Uterus (tissue), 2 donors: ENCODE measurements at regions not wholly inside any gene's neighbourhood (a gene's known extent, or its start where the extent isn't known, plus 50 kb on each side); places are given as distances from the start of the nearest gene placed in this dataset.

ENCODE experiments used
- CTCF ChIP-seq, 4 experiments: fragments of 200-600 bp in 2 of 4; fragments of 450-650 bp in 2 of 4; sonication (generic) in 2 of 4; IDR thresholded peaks; one replicate each; pipeline ENCODE4 v1.5.1; 2016 to 2019; ENCODE audit warnings: antibody characterized with exemption in 4 of 4, mild to moderate bottlenecking in 2 of 4, moderate library complexity in 1 of 4
- POLR2A ChIP-seq, 2 donors: fragments of 450-650 bp; IDR thresholded peaks; one replicate each; pipeline ENCODE4 v1.6.1; 2016; ENCODE audit warnings: antibody characterized with exemption in 2 of 2, mild to moderate bottlenecking in 1 of 2, moderate library complexity in 1 of 2

- TF ChIP-seq CTCF (IDR thresholded peaks at IDR 0.05), result no peak
- no peak for TF ChIP-seq POLR2A (IDR thresholded peaks at IDR 0.05)
Observed at GRCh38 chr4:147299205-147299604, 181.7 kb upstream of the EDNRA start.
